BJ (cell line): ENCODE measurements at regions not wholly inside any gene's neighbourhood (a gene's known extent, or its start where the extent isn't known, plus 50 kb on each side); places are given as distances from the start of the nearest gene placed in this dataset.
"Not testable (repeated sequence)": the region's sequence is repeated elsewhere in the genome, so short reads cannot be mapped to it uniquely, and the experiment has no call there.

Experiments used
- CTCF ChIA-PET: fragments of 350-600 bp; formaldehyde crosslinking; extraction: SDS; loops from one replicate; lab custom pipeline; 2021; ENCODE audit warnings: antibody characterized with exemption, inconsistent platforms; lab: Yijun Ruan, JAX
- POLR2A ChIA-PET: fragments of 300-600 bp; sonication (Branson Sonifier 250); formaldehyde crosslinking; extraction: SDS; loops from one replicate; lab custom pipeline; 2021; ENCODE audit warnings: antibody characterized with exemption; lab: Charles Lee
- DNase-seq: peaks from one replicate; pipeline ENCODE4 v3.0.0-alpha.2; 2011; ENCODE audit warnings: low read depth
- H3K27me3 ChIP-seq: 2 replicates; pipeline ENCODE4 v1.6.0; 2011; ENCODE audit warnings: low read length; ENCODE audit not compliant: control insufficient read depth, insufficient read depth
- H3K36me3 ChIP-seq: 2 replicates; pipeline ENCODE4 v1.5.1; 2011; ENCODE audit warnings: low read length; ENCODE audit not compliant: control insufficient read depth, insufficient read depth
- H3K4me3 ChIP-seq: 2 replicates; pipeline ENCODE4 v1.5.1; 2011; ENCODE audit warnings: low read depth, mild to moderate bottlenecking, control low read depth, low read length
- CTCF ChIP-seq: IDR thresholded peaks from 2 replicates; pipeline ENCODE4 v1.5.1; 2011; ENCODE audit warnings: low read depth, mild to moderate bottlenecking, control low read depth, inconsistent platforms, low read length, moderate library complexity; ENCODE audit not compliant: insufficient read depth

- H3K36me3 ChIP-seq: no peaks in the 10 kb centered on the region
- H3K4me3 ChIP-seq: no peak overlapping the region
- ChIA-PET CTCF (no interaction called here), POLR2A (no interaction called here)
- H3K27me3 ChIP-seq: no peaks in the 10 kb centered on the region
- DNase-seq: no peak
- no peak for TF ChIP-seq CTCF
These were observed 82.0 kb upstream of the HAPLN1 start for GRCh38 chr5:83802686-83803085.

- TF ChIP-seq CTCF: no peak
- H3K27me3 ChIP-seq: no peaks in the 10 kb centered on the region
- POLR2A ChIA-PET: no interaction called here
- DNase-seq: no peak
- no peak overlapping the region for H3K4me3 ChIP-seq
- CTCF ChIA-PET: no interaction called here
- no peaks in the 10 kb centered on the region for H3K36me3 ChIP-seq
These were observed 79.5 kb upstream of the HAPLN1 start for GRCh38 chr5:83800201-83800600.

- H3K36me3 ChIP-seq, CTCF ChIA-PET, H3K27me3 ChIP-seq, DNase-seq, POLR2A ChIA-PET, H3K4me3 ChIP-seq: not testable (repeated sequence)
These were observed 78.4 kb upstream of the HAPLN1 start for GRCh38 chr5:83799020-83799419.

- H3K36me3 ChIP-seq: no peaks in the 10 kb centered on the region
- ChIA-PET CTCF (no interaction called here), POLR2A (no interaction called here)
- no peak for DNase-seq
- H3K27me3 ChIP-seq: no peaks in the 10 kb centered on the region
- H3K4me3 ChIP-seq: no peak overlapping the region
- no peak for TF ChIP-seq CTCF
These were observed 68.7 kb upstream of the HAPLN1 start for GRCh38 chr5:83789371-83789770.

GRCh38 chr5:83787631-83788030 is 67.0 kb upstream of the HAPLN1 start:
- no peak for DNase-seq
- Histone ChIP-seq H3K4me3 (no peak overlapping the region), H3K27me3 (no peaks in the 10 kb centered on the region), H3K36me3 (no peaks in the 10 kb centered on the region)
- ChIA-PET CTCF (no interaction called here), POLR2A (interaction anchor here (0.6 kb wide), 1 partner anchor 1307 kb away, joined by 3 read pairs; no protein-coding TSS in a partner anchor)
- no peak for TF ChIP-seq CTCF

GRCh38 chr5:83785176-83785668 is 64.6 kb upstream of the HAPLN1 start:
- ChIA-PET POLR2A (no interaction called here), CTCF (no interaction called here)

More at GRCh38 chr5:83785176-83785668, 64.6 kb upstream of the HAPLN1 start:
- no peak for DNase-seq
- TF ChIP-seq CTCF: no peak
- Histone ChIP-seq H3K36me3 (no peaks in the 10 kb centered on the region), H3K4me3 (no peak overlapping the region), H3K27me3 (no peaks in the 10 kb centered on the region)
